ENCODE measurements at regions not wholly inside any gene's neighbourhood (a gene's known extent, or its start where the extent isn't known, plus 50 kb on each side); places are given as distances from the start of the nearest gene placed in this dataset.

DNA sequence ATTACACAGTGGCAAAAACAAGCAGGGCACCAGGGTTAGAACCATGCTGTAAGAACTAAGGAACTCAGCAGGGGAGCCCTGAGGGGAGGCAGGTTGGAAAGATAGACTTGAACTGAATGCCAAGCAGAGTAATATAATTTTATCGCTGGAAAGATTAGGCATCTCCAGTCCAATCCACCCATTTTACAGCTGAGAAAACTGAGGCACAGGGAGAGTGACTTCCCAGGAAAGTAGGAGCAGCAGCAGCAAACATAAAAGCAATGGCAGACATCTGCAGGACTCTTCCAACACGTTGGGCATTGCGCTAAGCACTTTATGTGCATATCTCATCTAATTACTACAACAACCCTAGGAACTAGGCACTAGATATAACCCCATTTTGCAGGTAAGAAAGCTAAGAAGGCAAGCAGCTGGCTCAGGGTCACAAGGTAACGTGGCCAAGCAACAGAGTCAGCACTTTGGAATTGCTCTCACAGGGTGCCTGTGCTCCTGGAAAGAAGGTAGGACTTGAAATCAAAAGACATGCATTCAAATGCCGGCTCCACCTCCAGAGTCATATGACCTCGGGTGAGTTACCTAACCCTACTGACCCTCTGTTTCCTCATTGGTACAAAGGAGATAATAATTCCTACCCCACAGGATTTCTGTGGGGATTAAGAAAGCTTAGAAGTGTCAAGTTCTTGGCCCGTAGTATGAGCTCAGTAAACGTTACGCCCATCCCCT lies 215.3 kb downstream of the BARX2 start:
- DNase-seq, result no peak

DNA sequence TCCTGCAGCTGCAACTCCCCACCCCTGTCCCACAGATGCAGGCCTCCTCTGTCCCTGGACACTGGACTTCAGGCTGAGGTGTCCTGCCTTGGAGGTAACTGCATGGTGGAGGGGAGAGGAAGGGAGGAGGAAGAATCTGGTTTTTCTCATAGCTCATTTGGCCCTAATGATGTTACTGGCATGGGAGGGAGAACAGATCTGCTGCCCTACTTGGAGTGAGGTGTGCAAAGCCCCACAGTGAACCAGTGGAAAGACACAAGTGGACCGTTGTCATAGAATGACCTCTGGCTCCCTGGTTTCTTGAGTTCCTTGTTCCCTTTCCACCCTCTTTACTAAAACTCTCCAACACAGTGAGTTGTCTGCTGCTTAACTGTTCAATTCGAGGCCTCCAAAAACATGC lies 215.9 kb downstream of the BARX2 start:
- DNase-seq, result no peak

DNA sequence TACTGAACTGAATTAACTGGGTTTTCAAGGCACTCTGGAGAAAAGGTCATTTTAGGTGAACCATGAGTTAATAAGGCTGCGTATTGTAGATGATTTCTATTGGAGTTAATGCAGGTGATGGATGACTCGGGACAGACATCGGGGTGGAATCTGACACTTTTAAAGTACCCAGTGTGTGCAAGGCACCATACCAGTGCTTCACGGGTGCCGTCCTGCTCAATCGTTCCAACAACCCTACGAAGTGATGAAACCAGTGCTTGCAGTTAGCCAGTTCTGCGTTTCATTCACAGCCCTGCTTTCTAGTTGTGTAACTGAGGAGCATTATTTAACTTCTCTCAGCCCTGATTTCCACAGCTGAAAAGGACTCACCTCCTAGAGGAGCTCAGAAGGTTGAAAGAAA lies 216.5 kb downstream of the BARX2 start:
- no peak for DNase-seq

DNA sequence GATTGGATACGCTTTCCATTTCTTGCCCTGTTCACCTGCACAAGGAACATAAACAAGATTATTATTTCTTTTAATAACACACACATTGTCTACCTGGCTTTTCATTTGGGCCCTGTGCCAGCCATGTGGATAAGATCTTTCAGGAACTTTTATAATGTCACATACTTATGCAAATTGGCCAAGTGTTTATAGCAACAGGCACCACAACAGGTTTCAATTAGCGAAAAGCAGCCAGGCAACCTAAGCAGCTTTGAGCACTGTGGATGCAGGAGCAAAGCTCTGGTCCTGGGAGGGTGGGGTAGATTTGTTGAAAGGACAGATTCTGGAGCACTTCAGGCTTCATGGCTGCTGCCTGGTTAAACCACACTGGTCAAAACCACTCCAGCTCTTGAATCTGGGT lies 217.4 kb downstream of the BARX2 start:
- no peak for DNase-seq

DNA sequence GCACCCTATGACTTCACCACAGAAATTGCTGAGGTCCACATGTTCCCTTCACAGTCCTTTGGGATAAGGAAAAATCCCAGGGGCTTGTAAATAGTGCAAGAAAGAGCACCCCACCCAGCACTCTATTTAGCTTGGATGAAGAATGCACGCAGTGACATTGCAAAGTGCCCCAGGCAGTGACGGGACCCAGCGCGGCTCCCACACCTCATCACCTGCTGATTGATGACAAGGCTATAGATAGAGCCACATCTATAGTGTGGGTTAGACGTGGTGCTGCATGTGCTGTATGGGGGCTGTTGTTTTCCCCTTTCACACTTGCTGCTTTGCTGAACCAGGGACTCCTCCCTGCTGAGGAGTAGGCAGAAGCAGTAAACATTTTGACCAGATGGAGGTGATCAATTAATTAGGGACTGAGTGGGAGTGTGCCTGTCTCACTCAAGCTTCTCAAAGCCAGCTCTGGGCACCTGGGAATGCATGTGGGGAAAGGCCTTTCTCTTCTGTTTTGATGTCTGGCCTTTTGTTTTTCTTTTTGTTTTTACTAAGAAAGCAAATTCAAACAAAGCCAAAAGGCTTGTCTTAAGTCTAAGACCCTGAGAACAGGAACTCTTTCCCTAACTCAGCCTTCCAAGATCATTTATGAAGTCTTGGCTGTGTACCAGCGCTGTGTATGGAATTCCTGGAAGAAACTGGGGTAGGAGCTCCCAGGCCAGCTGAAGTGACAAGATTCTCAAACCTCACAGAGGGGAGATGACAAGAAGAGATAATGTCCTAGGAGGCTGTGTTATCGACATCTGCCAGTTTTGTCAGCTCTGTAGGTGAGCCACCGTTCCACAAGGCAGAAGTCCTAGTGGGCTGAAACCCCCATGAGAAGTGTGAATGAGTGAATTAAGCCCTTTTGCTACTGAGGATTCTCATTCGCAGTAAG lies 219.7 kb downstream of the BARX2 start:
- DNase-seq, result no peak

DNA sequence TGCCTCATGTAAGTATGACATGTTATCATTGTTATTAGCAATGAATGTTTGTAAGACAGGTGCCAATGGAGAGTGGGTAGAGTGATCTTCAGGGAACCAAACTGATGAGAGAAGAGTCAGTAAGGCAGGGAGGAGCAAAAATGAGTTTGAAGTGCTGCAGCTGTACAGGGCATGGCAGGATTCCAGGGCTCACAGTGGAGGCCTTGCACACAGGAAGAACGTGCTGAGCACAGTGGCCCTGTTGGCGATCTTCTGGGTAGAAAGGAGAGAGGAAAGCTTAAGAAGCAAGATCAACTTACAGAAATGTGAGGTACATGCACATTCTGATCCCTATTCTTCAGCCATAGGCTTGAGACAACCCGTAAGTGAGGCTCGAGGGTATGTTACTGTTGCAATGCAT lies 219.3 kb upstream of the TMEM45B start:
- DNase-seq, result no peak

DNA sequence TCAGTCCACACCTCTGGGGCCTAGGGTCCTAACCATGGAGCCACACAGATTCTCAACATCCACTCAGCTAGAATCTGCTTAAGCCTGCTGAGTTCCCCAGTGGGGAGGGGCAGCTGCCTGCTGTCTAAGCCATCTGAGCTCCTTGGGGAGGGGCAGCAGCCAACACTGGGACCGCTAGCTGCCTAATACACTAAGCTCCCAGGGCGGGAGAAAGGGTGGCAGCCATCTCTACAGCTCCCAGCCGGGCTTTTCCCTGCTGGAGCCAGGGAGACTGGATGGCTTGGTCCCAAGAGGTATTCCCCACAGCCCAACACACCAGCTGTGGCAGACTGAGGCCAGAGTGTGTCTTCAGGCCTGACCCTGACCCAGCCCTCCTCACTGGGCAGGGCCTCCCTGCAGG lies 217.3 kb upstream of the TMEM45B start:
- DNase-seq, result no peak

DNA sequence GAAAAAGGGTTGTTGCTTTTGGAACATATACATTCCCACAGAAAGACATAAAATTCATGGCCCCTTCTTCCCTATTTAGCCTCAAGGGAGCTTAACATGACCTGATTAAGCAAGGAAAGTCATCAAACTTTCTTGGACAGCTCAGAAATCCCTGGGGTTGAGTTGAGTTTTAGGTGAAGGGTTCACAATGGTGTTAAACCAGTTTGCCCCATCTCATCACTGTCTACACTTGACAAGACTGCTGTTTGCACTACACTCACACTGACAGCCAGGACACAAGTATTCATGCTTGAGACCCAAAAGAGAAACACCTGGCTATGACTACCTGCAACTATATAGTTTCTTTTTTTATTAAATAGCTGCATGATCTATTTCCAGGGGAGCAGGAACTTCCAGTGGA lies 209.8 kb upstream of the TMEM45B start:
- DNase-seq, result no peak

DNA sequence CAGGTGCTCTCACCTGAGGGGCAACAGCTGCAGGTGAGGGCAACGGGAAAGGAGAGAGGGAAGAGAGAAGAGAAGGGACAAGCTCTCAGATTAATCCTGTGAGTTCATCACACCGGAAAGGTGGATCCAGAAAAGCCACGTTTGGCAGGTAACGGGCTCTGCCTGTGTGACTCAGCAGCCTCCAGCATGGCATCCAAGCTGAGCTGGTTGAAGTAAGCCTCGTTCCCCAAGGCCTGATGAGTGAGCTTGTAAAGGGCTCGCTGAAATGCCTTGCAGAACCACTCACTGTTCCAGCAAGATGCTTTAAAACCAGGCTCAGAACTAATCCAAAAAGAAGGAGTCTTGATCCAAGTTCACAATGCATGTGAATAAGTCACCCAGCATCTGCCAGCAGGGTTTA lies 206.9 kb upstream of the TMEM45B start:
- DNase-seq, result no peak

DNA sequence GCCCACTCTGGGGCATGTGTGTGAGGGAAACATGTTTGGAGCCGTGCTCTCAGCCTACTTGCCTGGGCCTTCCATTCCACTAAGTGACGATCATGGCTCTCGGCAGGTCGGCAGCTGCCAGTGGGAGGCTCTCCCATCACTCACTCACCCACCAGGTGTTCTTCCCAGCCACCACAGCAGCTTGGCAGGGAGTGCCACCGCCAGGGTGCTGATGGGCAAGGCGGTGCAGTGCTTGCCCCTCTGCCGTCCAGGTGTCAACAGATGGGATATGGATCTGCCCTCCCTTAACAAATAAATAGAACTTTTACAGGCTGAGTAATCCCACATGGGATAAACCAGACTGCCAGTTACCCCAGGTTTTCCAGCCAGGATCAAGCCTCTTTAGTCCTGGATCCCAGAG lies 205.5 kb upstream of the TMEM45B start:
- DNase-seq, result no peak

DNA sequence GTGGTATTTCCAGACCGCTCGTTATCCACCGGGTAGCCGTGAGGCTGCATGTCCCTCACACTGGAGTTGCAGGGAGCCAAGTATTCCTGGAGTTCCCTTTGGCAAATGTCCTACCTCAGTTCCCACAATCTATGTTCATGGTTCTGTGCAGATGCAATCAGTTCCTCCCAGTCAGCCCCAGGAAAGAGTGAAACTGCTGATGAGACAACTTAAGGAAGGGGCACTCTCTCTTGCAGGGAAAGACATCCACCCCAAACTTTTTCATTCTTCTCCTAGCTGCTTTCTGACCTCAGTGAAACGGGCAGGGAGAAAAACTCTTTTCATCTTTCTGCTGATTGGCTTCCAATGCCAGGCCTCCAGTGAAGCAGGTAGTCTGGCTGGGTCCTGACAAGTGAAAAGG lies 205.1 kb upstream of the TMEM45B start:
- no peak for DNase-seq

DNA sequence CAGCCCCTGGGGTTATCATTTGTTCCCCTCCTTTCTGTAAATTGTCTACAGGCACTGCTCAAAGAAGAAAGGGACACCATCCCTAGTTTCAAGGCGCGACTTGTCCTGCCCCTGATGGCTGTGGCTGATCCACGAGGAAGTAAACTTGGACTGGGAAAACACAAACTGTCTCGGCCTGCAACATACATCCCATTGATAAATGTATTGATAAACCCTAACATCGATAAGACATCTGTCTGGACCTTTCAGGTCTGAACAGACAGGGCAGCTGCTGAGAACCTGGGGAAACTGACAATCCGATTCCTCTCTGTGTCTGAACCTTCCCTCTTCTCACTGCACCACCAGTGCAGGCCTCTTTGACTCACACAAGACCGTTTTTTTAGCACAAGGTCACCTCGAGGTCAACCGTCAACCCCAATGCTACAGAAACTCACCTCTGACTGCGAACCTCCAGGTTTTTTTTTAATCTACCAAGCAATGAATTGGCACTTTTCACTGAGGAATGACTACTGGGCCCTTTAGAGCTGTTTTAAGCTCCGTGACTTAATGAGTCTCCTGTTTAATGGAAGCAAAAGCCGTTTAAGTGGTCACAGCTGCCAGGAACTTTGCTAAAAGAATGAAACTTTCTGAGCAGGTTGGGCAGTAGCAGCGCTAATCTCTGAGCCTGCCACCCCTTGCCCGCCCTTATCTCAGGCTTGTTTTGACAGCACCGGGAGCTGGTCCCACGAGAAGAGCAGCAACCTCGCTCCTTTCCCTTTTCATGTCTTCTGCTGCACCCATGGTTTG lies 203.8 kb upstream of the TMEM45B start:
- no peak for DNase-seq

DNA sequence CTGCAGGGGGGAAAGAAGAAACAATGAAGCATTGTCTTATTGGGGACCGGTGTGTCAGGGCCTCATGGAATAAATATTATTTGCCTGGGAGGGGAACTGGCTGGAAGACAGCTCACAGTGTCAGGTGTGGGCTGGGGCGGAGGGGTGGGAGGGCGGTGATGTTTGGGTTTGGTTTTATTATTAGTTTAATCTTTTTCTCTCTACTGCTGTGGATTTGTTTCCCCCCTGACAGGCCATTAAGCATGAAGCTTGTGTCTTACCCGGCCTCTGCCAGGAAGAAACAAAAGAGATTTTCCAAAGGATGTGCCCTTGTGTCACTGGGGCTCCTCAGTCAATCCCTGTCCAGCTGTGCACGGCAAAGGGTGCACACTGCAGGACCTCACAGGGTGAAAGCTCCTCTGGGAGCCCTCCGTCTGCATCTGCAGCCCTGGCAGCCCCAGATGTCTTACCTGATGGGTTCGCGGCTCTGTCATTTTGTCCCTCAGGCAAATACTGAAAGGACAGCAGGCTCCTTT lies 203.1 kb upstream of the TMEM45B start:
- no peak for DNase-seq

DNA sequence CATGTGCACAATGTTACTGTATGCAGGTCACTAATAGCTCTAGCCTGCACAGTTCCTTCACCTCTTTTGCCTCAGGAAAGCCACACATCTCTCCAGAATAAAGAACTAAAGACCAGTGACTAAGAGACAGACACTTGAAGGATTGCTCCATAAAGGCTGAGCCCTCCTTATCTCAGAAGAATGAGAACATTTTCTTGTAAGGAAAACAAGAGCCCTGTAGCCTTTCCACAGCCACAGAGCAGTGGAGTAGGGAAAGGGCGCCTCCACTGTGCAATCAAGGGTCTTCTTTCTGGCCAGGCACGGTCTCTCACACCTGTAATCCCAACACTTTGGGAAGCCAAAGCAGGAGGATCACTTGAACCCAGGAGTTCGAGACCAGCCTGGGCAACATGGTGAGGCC lies 202.6 kb upstream of the TMEM45B start:
- no peak for DNase-seq

DNA sequence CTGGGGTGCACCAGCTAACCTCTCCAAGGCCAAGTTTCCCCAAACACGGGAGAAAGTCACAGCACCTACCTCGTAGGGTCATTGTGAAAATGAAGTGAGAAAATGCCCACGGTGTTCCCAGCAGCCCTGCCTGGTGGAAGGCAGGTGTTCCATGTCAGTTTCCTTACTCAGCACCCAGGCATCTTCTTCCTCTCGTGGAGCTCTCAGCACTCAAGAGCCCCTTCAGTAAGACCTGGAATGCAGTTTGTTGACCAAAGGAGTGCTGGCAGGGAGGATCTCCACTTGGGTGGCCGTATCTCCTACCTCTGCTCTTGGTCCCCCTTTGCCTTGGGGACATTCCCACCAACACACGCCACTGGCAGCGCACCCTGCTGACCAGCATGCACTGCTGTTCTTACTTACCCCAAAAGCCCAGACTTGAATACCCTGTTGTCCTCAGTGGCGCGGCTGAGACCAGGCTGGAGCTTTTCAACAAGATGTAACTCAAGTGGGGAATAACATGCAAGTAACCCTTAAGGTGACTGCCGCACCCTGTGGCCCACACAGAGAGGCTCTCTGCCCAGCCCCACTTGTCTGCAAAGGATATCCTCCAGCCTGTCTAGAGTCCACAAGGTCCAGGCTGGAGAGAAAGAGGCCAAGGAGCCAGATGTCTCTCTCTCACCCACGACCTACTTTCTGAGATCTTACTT lies 201.2 kb upstream of the TMEM45B start:
- DNase-seq, result no peak

DNA sequence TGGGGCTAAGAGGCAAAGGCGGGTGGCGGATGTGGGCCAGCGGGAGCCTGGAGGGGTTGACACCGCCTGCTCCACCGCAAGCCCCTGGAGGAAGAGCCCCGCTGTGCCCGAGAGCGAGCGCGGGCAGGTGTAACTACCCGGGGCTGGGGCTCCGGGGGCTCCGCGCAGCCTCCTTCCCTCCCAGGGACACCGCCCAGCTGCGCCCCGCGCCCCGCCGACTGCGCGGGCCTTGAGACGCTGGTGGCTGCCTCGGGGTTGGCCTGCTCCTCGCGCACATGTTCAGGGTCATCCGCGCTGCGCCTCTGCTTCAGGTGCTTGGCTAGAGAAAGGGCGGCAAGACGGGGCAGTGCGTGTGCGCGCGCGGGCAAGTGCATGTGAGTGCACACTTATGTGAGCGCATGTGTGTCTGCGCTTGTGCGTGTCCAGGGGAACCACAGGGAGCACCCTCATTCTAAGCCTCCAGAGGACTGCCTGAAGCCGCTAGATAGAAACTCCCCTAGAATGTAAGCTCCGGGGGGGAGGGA lies 197.5 kb upstream of the TMEM45B start:
- DNase-seq, result no peak

DNA sequence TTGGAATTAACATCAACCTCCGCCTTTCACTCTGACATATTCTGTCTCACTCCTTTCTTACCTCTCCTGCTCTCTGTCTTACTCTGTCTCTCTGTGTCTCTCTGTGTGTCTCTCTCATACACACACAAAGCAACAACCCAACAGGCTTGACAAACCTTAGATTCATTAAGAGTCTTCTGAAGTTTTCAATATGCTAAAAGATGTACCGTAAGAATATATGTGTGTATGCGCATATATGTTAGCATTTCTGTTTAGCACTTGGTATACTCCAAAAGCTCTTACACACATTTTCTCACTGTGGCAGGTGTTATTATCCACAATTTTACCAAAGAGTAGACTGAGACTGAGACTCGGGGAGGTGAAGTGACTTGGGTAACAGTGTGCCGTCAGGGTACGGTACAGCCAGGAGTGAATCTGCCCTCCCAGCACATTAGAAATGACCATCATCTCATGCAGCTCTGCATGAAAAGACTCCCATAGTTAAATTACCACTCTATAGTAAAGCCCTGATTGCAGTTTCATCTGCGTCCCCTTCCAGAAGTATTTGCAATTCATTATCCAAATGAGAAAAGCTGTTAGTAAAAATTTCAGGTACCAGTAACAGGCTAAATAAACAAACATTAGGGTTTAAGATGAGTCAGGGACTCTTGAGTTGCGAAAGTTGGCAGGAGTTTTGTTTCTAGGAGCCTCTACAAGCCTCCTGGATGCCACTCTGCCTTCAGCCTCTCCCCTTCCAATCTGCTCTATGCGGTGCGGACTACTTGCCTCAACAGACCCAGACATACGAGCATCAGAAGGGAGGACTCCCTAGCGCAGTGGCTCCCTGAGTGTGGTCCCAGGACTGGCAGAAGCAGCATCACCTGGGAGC lies 195.2 kb upstream of the TMEM45B start:
- DNase-seq, result no peak

DNA sequence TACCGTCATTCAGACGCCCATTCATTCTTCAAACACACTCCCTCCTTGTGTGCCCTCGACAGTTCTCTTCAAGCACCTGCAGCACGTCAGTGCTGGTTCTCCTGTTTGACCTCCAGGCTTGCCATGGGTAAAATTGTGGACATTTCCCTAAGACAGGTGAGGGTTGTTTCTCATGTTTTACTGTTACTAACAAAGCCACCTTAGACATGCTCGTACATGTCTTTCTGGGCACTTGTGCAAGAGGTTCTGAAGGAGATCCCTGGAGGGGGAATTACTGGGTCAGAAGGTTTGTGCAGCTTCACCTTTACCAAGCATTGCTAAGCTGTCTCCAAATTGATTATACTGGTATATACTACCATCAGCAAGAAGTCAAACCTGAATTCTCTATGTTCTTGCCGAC lies 189.7 kb upstream of the TMEM45B start:
- no peak for DNase-seq

DNA sequence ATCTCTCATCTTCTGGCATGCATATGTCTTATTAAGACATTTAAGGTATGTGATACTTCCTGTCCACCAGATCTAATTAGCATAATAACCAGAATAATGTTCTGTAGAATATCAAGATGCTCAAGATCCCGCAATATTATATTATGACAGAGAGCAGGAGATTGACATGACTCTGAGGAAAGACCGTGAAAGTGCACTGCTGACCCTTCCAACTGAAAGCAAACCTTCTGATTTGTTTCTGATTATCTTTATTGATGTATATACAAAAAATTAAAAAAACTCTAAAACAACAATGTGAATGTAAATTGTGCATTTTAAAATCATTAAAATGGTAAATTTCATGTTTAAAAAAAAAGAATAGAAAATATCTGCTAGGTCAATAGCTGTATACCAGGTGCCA lies 184.4 kb upstream of the TMEM45B start:
- no peak for DNase-seq

DNA sequence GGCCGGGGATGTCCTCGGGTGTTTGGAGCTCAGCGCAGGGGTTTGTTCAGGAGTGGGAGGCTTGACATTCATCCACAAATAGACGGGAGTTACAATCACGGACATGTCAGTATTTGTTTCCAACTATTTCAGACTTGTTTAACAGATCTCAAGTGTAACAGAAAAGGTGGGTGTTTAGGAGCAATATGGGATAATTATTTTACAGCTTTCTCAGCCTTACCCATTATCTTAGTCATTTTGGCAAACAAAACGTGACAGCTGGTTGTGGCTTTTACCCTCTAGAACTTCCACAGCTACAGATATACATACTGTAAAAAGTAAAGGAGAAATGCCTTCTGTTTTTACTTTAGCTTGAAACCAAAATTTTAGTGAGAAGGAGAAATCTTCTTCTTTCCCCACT lies 178.7 kb upstream of the TMEM45B start:
- DNase-seq, result no peak

DNA sequence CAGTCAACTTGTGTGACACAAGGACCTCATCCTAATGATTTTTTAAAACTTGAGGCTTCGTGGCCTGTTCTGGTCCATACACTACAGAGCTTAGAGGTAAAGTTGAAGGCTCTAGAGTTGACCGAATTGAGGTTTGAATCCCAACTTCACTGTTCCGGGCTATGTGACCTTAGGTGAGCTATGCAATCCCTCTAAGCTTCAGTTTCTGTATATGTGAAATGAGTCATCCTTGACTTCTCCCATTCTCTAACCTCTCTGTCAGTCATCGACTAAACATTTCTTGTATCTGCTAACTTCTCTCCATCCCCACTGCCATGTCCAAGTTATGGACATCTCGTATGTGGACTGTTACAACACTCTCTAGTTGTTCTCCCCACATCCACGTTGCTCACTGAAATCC lies 178.2 kb upstream of the TMEM45B start:
- DNase-seq, result no peak

Measured in effector CD8-positive, alpha-beta T cell (primary cell).